Breast epithelium (tissue), 3 donors: ENCODE measurements at regions not wholly inside any gene's neighbourhood (a gene's known extent, or its start where the extent isn't known, plus 50 kb on each side); places are given as distances from the start of the nearest gene placed in this dataset.

Experiments used
- POLR2A ChIP-seq: fragments of 450-650 bp; IDR thresholded peaks from one replicate; pipeline ENCODE4 v1.6.1; 2016; ENCODE audit warnings: antibody characterized with exemption, mild to moderate bottlenecking, moderate library complexity
- TF ChIP-seq, protein P1 (sequence below), 3 donors: fragments of 450-650 bp; IDR thresholded peaks; one replicate each; pipeline ENCODE4 v1.5.1; 2016 to 2017; ENCODE audit warnings: antibody characterized with exemption in 3 of 3, mild to moderate bottlenecking in 3 of 3, moderate library complexity in 3 of 3

DNA sequence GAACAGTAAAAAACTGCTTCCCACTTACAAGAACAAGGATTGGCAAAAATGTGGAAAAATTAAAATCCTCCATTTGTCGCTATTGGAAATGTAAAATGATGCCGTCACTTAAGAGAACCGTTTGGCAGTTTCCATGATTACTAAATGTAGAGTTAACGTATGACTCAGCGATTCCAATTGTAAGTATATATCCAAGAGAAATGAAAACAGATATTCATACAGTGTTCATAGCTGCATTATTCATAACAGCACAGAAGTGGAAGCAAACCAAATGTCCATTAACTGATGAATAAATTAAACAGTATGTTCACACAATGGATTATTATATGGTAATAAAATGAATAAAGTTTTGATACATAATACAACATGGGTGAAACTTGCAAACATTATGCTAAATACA lies 971.0 kb downstream of the AMY1C start:
- TF ChIP-seq, protein P1, sequence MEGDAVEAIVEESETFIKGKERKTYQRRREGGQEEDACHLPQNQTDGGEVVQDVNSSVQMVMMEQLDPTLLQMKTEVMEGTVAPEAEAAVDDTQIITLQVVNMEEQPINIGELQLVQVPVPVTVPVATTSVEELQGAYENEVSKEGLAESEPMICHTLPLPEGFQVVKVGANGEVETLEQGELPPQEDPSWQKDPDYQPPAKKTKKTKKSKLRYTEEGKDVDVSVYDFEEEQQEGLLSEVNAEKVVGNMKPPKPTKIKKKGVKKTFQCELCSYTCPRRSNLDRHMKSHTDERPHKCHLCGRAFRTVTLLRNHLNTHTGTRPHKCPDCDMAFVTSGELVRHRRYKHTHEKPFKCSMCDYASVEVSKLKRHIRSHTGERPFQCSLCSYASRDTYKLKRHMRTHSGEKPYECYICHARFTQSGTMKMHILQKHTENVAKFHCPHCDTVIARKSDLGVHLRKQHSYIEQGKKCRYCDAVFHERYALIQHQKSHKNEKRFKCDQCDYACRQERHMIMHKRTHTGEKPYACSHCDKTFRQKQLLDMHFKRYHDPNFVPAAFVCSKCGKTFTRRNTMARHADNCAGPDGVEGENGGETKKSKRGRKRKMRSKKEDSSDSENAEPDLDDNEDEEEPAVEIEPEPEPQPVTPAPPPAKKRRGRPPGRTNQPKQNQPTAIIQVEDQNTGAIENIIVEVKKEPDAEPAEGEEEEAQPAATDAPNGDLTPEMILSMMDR (IDR thresholded peaks at IDR 0.05): no peak
- no peak for TF ChIP-seq POLR2A
